GM18519 (cell line): ENCODE measurements at regions not wholly inside any gene's neighbourhood (a gene's known extent, or its start where the extent isn't known, plus 50 kb on each side); places are given as distances from the start of the nearest gene placed in this dataset.
A peak's percentile ranks its signal among the peaks of the same experiment; 100 is the strongest.
"Not testable (repeated sequence)": the region's sequence is repeated elsewhere in the genome, so short reads cannot be mapped to it uniquely, and the experiment has no call there.

Experiments
- ATAC-seq: cut with Tn5 transposase; IDR thresholded peaks from one replicate; pipeline ENCODE4 v1.9.1; 2021; ENCODE audit warnings: mild to moderate bottlenecking, moderate library complexity; ENCODE audit not compliant: unreplicated experiment, low FRiP score

- ATAC-seq = no peak
These were observed 447.5 kb downstream of the IGSF11 start for GRCh38 chr3:118587037-118587741.

- no peak for ATAC-seq
These were observed 446.8 kb downstream of the IGSF11 start for GRCh38 chr3:118587847-118588246.

GRCh38 chr3:118593277-118593670, 441.4 kb downstream of the IGSF11 start:
- no peak for ATAC-seq

GRCh38 chr3:118597184-118597583, 437.5 kb downstream of the IGSF11 start:
- no peak for ATAC-seq

GRCh38 chr3:118607915-118608820, 426.5 kb downstream of the IGSF11 start:
- no peak for ATAC-seq

- no peak for ATAC-seq
These were observed 416.2 kb downstream of the IGSF11 start for GRCh38 chr3:118618247-118619040.

GRCh38 chr3:118626453-118626852, 408.2 kb downstream of the IGSF11 start:
- no peak for ATAC-seq

GRCh38 chr3:118628704-118629341, 405.8 kb downstream of the IGSF11 start:
- peak; percentile 96 for ATAC-seq

- no peak for ATAC-seq
These were observed 404.8 kb downstream of the IGSF11 start for GRCh38 chr3:118629821-118630220.

GRCh38 chr3:118635711-118636110, 398.9 kb downstream of the IGSF11 start:
- no peak for ATAC-seq

GRCh38 chr3:118636841-118637240, 397.8 kb downstream of the IGSF11 start:
- no peak for ATAC-seq

GRCh38 chr3:118637846-118638245, 396.8 kb downstream of the IGSF11 start:
- no peak for ATAC-seq

- ATAC-seq = peak; percentile 86
These were observed 393.0 kb downstream of the IGSF11 start for GRCh38 chr3:118641608-118642007.

GRCh38 chr3:118671192-118671591, 363.5 kb downstream of the IGSF11 start:
- ATAC-seq = no peak

GRCh38 chr3:118675305-118675704, 359.3 kb downstream of the IGSF11 start:
- ATAC-seq = no peak

GRCh38 chr3:118678663-118679062, 356.0 kb downstream of the IGSF11 start:
- ATAC-seq = not testable (repeated sequence)

GRCh38 chr3:118682921-118683320, 351.7 kb downstream of the IGSF11 start:
- ATAC-seq = no peak

- ATAC-seq = no peak
These were observed 351.0 kb downstream of the IGSF11 start for GRCh38 chr3:118683636-118684035.

GRCh38 chr3:118688396-118688884, 346.2 kb downstream of the IGSF11 start:
- ATAC-seq = no peak

- no peak for ATAC-seq
These were observed 342.2 kb downstream of the IGSF11 start for GRCh38 chr3:118692416-118692815.
